NCI-H1417 treated with DMSO at 0.1 percent for 48 hours (cell line): ENCODE measurements at regions not wholly inside any gene's neighbourhood (a gene's known extent, or its start where the extent isn't known, plus 50 kb on each side); places are given as distances from the start of the nearest gene placed in this dataset.
"Not testable (repeated sequence)": the region's sequence is repeated elsewhere in the genome, so short reads cannot be mapped to it uniquely, and the experiment has no call there.

Experiments
- DNase-seq: peaks from one replicate; lab custom pipeline; 2025; lab: John Stamatoyannopoulos, UW

DNA sequence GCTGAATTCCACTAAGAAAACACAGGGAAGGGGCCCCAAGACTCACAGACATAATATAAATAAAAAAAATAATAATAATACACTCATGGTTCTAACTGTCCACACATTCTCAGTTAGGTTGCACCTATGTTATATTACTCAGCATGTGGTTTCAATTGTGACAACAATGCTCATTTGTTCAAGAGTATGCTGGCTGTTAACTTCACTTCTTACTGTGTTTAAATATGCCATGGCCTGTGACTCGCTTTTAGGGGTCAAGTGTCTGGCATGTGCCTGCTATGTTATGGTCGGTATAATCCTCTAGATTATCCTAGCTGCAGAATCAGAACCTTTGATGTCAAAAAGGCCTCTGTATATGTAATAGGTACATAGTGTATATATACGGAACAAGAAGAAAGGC lies 324.8 kb upstream of the INTU start:
- DNase-seq = no peak

- DNase-seq = no peak
Observed at GRCh38 chr4:127309369-127310102, 323.2 kb upstream of the INTU start.

DNA sequence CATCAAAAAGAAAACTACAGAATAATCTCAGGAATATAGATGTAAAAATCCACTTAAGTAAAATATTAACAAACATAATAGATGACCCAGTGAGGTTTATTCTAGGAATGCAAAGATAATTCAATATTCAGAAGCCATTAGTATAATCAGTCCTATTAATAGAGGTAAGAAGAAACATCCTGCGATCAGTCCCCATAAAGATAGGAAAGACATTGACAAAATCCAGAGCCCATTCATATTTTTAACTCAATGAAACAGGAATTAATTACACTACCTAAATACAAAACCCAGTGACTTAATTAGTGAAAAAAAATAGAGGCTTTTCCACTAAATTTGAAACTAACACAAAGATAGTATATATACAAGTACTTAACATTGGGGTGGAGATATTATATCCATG lies 321.4 kb upstream of the INTU start:
- no peak for DNase-seq

- no peak for DNase-seq
Observed at GRCh38 chr4:127311924-127312323, 320.8 kb upstream of the INTU start.

- no peak for DNase-seq
Observed at GRCh38 chr4:127313767-127314166, 319.0 kb upstream of the INTU start.

GRCh38 chr4:127327491-127327890 lies 305.3 kb upstream of the INTU start:
- DNase-seq = no peak

- no peak for DNase-seq
Observed at GRCh38 chr4:127335073-127335620, 297.6 kb upstream of the INTU start.

GRCh38 chr4:127335732-127336131 lies 297.0 kb upstream of the INTU start:
- DNase-seq = no peak

DNA sequence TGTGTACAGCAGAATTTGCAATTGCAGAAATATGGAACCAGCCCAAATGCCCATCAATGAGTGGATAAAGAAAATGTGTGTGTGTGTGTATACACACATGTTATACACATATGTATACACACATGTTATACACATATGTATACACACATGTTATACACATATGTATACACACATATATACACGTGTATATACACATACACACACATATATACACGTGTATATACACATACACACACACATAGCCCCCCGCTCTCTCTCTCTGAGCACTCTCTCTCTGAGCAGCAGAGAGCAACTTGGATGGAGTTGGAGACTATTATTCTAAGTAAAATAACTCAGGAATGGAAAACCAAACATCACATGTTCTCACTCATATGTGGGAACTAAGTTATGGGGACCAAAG lies 289.6 kb upstream of the INTU start:
- not testable (repeated sequence) for DNase-seq

DNA sequence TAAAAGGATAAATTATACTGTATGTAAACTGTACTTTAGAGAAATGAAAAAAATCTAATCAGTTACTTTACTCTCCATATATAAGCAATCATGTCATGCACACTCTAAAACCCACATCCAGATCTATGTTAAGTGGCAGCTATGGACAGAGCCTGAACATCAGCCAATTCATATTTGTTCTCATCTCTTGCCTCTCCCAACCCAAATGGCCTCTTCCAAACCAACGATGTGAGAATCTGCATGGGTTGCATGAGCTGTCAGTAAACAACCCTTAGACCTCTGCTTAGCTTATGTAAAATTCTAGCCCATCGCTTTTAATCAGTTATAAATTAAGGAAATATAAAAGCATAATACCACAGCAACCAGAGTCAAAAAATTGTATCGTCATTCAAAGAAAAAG lies 288.7 kb upstream of the INTU start:
- DNase-seq = no peak

- DNase-seq = no peak
Observed at GRCh38 chr4:127347936-127348335, 284.8 kb upstream of the INTU start.

- DNase-seq = no peak
Observed at GRCh38 chr4:127352220-127353113, 280.3 kb upstream of the INTU start.

- no peak for DNase-seq
Observed at GRCh38 chr4:127355743-127356142, 277.0 kb upstream of the INTU start.

- no peak for DNase-seq
Observed at GRCh38 chr4:127357765-127358164, 275.0 kb upstream of the INTU start.

- no peak for DNase-seq
Observed at GRCh38 chr4:127362686-127363085, 270.1 kb upstream of the INTU start.

DNA sequence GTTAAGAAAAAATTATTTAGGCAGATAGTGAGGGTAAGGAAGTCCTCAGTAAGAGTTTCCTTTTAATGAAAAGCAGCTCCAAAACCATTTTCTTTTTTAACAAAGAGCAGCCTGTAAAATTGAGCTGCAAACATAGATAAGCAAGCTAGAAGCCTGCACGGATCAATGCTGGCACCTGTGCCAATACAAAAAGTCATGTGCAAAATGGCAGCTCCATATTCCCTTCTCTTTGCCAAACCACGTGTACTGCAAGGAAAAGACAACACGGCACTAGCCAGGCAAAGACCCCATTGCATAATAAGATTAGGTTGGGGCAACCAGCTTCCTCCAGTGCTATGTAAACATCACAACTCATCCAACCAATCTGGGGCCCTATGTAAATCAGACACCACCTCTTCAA lies 268.4 kb upstream of the INTU start:
- DNase-seq = no peak

- no peak for DNase-seq
Observed at GRCh38 chr4:127364911-127365310, 267.8 kb upstream of the INTU start.

DNA sequence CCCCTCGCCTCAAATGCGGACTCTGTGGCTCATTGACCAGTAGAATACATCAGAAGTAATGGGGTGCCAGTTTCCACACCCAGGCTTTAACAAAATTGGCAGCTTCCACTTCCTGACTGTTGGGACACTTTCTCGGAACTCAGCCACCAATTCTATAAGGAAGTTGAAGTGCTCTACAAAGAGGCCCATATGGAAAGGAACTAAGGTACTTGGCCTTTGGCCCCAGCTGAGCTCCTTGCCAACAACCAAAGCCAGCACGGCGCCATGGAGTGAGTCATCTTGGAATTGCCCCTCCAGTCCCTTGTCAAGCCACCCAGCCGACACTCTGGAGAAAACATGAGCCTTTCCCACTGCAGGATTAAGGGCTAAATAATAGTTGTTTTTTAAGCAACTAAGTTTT lies 262.2 kb upstream of the INTU start:
- DNase-seq = no peak

- DNase-seq = no peak
Observed at GRCh38 chr4:127379499-127379898, 253.3 kb upstream of the INTU start.

DNA sequence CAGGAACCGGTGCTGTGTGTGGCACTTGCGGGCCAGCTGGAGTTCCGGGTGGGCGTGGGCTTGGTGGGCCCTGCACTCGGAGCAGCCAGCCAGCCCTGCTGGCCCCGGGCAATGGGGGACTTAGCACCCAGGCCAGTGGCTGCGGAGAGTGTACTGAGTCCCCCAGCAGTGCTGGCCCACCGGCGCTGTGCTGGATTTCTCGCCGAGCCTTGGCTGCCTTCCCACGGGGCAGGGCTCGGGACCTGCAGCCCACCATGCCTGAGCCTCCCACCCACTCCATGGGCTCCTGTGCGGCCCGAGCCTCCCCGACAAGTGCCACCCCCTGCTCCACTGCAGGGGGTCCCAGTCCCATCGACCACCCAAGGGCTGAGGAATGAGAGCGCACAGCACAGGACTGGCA lies 252.8 kb upstream of the INTU start:
- not testable (repeated sequence) for DNase-seq

- DNase-seq = no peak
Observed at GRCh38 chr4:127383666-127384065, 249.1 kb upstream of the INTU start.

DNA sequence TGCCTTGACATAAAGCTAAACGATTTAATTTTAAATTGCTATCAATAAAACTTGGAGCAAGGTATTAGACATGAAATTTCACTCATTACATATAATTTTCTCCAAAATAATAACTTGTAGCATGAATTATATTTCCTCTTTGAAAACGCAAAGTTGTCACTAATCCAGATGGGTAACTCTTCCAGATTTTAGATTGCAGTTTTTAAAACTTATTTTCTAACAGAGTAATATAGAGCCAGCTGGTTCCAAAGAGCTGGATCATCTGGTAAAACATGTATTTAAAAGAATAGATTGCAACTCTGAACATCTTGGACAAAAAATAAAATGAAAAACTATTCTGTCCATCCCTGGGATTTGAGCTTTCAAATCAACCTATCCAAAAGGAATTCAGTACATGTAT lies 238.2 kb upstream of the INTU start:
- no peak for DNase-seq

GRCh38 chr4:127400276-127400675 lies 232.5 kb upstream of the INTU start:
- DNase-seq = no peak
